Right atrium auricular region (tissue), 2 donors: ENCODE measurements at regions not wholly inside any gene's neighbourhood (a gene's known extent, or its start where the extent isn't known, plus 50 kb on each side); places are given as distances from the start of the nearest gene placed in this dataset.

Source experiments
- DNase-seq: peaks from one replicate; pipeline ENCODE4 v3.0.0-alpha.2; 2019; ENCODE audit warnings: low spot score
- H3K27ac ChIP-seq, 2 donors: fragments of 200-600 bp; sonication (generic); 1 replicate in 1 of 2; 2 replicates in 1 of 2; pipeline ENCODE4 v1.5.1; 2016 to 2019
- H3K27me3 ChIP-seq, 2 donors: fragments of 200-600 bp; sonication (generic); one replicate each; pipeline versions ENCODE4 v1.5.1 to v1.6.0; 2017 to 2019
- H3K36me3 ChIP-seq: fragments of 200-600 bp; sonication (generic); one replicate; pipeline ENCODE4 v1.5.1; 2016
- H3K4me1 ChIP-seq, 2 donors: fragments of 200-600 bp; sonication (generic); one replicate each; pipeline versions ENCODE4 v1.5.1 to v1.6.0; 2017 to 2019
- H3K4me3 ChIP-seq, 2 donors: fragments of 200-600 bp; sonication (generic); 1 replicate in 1 of 2; 2 replicates in 1 of 2; pipeline ENCODE4 v1.5.1; 2017 to 2019; ENCODE audit warnings: mild to moderate bottlenecking in 1 of 2, moderate library complexity in 1 of 2
- H3K9me3 ChIP-seq, 2 donors: fragments of 200-600 bp; sonication (generic); one replicate each; pipeline ENCODE4 v1.5.1; 2019
- TF ChIP-seq, protein P1 (sequence below), 2 donors: fragments of 200-600 bp; sonication (generic); IDR thresholded peaks; one replicate each; pipeline ENCODE4 v1.5.1; 2019; ENCODE audit warnings: antibody characterized with exemption in 2 of 2

DNA sequence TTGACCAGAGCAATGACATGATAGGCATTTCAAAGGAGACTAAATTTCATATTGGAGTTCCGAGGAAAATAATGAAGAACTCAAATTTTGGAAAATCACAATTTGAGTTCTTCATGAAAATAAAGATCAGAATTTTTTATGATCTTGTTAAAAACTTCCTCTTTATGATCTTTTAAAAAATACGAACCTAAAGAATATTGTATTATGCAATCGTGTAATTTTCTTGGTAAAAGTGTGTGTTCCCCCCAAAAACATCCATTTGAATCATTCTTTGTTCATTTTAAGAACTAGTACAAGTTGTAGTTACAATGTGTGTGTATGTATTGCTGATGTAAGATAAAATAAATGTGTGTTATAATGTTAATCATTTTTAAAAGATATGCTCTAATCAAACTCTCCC, 79.3 kb upstream of the PDK4 start:
- H3K4me3 ChIP-seq = no peak overlapping the region
- H3K36me3 ChIP-seq = no peaks in the 10 kb centered on the region
- TF ChIP-seq, protein P1, sequence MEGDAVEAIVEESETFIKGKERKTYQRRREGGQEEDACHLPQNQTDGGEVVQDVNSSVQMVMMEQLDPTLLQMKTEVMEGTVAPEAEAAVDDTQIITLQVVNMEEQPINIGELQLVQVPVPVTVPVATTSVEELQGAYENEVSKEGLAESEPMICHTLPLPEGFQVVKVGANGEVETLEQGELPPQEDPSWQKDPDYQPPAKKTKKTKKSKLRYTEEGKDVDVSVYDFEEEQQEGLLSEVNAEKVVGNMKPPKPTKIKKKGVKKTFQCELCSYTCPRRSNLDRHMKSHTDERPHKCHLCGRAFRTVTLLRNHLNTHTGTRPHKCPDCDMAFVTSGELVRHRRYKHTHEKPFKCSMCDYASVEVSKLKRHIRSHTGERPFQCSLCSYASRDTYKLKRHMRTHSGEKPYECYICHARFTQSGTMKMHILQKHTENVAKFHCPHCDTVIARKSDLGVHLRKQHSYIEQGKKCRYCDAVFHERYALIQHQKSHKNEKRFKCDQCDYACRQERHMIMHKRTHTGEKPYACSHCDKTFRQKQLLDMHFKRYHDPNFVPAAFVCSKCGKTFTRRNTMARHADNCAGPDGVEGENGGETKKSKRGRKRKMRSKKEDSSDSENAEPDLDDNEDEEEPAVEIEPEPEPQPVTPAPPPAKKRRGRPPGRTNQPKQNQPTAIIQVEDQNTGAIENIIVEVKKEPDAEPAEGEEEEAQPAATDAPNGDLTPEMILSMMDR (IDR thresholded peaks at IDR 0.05) = no peak
- no peak for DNase-seq
- no peaks in the 10 kb centered on the region for H3K4me1 ChIP-seq
- H3K27me3 ChIP-seq = no peaks in the 10 kb centered on the region
- no peaks in the 10 kb centered on the region for H3K9me3 ChIP-seq
- no peak overlapping the region for H3K27ac ChIP-seq

DNA sequence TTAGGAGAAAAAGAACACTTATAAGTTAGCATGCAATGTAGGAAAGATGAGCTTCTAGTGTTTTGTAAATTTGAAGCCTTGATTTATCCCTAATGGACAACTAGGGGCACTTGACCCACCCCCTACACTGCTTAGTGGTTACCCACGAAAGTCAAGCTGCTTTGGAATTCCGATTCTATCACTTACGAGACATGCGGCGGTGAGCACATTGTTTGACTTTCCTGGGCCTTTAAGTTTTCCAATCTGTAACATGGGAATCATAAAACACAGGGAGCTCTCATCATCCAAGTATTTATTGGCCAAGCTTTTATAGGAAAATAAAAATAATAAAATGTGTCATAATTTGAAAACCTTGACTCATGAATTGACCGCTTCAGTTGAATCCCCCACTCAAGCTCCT, 78.7 kb upstream of the PDK4 start:
- Histone ChIP-seq H3K27ac (no peak overlapping the region), H3K4me1 (no peaks in the 10 kb centered on the region), H3K27me3 (no peaks in the 10 kb centered on the region), H3K4me3 (no peak overlapping the region), H3K36me3 (no peaks in the 10 kb centered on the region), H3K9me3 (no peaks in the 10 kb centered on the region)
- no peak for DNase-seq
- TF ChIP-seq, protein P1 (IDR thresholded peaks at IDR 0.05) = no peak

DNA sequence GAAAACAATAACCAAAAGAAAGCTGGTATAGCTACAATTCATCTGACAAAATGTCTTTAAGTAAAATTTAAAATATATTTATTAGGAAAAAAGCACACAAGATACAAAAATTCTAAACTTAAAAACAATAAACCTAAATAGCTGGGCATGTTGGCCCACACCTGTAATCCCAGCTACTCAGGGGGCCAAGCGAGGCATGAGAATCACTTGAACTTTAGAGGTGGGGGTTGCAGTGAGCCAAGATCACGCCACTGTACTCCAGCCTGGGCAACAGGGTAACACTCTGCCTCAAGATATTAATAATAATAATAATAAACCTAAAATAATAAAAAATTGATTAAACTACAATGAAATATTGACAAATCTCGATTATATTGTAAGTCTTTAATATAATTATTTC, 77.8 kb upstream of the PDK4 start:
- no peak overlapping the region for H3K27ac ChIP-seq
- TF ChIP-seq, protein P1 (IDR thresholded peaks at IDR 0.05) = no peak
- H3K4me3 ChIP-seq = no peak overlapping the region
- no peaks in the 10 kb centered on the region for H3K27me3 ChIP-seq
- no peaks in the 10 kb centered on the region for H3K36me3 ChIP-seq
- DNase-seq = no peak
- no peaks in the 10 kb centered on the region for H3K9me3 ChIP-seq
- no peaks in the 10 kb centered on the region for H3K4me1 ChIP-seq

DNA sequence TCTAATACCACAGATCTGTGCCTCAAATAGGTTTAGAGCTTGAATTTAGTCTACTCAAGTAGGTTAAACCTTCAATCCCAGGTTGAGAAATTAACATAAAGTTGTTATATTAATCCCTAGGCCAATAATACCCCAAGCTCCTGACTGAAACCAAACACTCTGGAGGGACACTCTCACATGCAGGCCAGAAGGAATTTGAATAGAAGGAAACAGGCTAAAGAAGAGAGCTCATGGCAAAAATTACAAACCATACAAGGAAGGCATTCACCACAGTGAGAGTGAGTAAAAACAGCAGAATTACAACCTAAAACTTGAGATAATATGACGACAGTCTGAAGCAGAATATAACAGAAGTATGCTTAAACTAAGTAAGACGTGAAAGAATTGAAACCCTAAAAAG, 76.1 kb upstream of the PDK4 start:
- Histone ChIP-seq H3K4me3 (no peak overlapping the region), H3K36me3 (no peaks in the 10 kb centered on the region), H3K9me3 (no peaks in the 10 kb centered on the region), H3K4me1 (no peaks in the 10 kb centered on the region), H3K27ac (no peak overlapping the region), H3K27me3 (no peaks in the 10 kb centered on the region)
- no peak for DNase-seq
- TF ChIP-seq, protein P1 (IDR thresholded peaks at IDR 0.05) = no peak

DNA sequence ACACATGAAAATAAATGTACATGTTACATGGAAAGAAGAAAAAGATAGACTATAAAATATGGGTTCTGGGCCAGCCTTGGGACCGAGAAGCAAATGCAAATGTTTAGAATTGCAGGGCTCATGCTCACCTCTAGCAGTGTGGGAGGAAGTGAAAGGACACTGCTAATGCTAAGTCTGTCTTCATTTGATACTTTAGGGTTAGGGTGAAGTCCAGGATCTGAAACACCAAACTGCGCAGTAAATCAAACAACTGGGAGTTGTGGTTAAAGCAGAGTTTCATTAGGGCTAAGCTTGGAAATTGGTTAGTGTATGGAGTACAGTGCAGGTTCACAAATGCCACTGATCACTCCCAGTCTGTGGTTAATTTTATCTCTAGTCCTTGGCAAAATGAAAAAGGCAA, 73.2 kb upstream of the PDK4 start:
- Histone ChIP-seq H3K27ac (no peak overlapping the region), H3K27me3 (no peaks in the 10 kb centered on the region)
- DNase-seq = no peak

DNA sequence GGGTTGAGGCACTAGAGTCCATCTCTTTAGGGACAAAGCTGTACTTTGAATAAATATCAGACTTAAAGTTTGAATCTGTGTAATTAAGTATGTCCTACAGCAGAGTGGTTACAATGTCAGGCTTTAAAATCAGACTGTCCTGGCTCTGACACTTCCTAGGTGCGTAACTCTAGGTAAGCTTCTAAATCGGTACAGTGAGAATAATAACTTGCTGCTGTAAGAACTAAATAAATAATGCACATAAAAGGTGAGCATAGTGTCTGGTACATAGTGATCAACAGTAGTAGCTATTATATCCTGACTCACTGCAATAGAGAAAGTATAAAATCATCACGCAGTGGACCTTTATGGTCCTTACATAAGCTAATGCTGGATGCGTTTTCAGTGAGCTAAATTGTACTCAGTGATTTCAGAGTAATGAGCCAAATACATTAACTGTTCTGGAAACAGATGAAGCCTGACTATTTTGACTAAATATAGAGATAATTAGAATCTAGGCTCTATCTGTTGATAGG, 72.2 kb upstream of the PDK4 start:
- no peaks in the 10 kb centered on the region for H3K4me1 ChIP-seq
- H3K4me3 ChIP-seq = no peak overlapping the region
- no peaks in the 10 kb centered on the region for H3K9me3 ChIP-seq
- no peaks in the 10 kb centered on the region for H3K27me3 ChIP-seq
- H3K27ac ChIP-seq = no peak overlapping the region
- no peak for DNase-seq
- H3K36me3 ChIP-seq = no peaks in the 10 kb centered on the region
- TF ChIP-seq, protein P1 (IDR thresholded peaks at IDR 0.05) = no peak

More for the DNA sequence above, 73.2 kb upstream of the PDK4 start:
- no peaks in the 10 kb centered on the region for H3K4me1 ChIP-seq
- TF ChIP-seq, protein P1 (IDR thresholded peaks at IDR 0.05) = no peak
- no peak overlapping the region for H3K4me3 ChIP-seq
- H3K36me3 ChIP-seq = no peaks in the 10 kb centered on the region
- H3K9me3 ChIP-seq = no peaks in the 10 kb centered on the region
